MM.1S (cell line): ENCODE measurements at regions not wholly inside any gene's neighbourhood (a gene's known extent, or its start where the extent isn't known, plus 50 kb on each side); places are given as distances from the start of the nearest gene placed in this dataset.

ENCODE experiments used
- DNase-seq: peaks from one replicate; pipeline ENCODE4 v3.0.0-alpha.2; 2015
- H2AFZ ChIP-seq: fragments of 300-600 bp; sonication (generic); 2 replicates; pipeline ENCODE4 v1.6.0; 2016; ENCODE audit warnings: antibody characterized with exemption, low read length
- H3F3A ChIP-seq: fragments of 300-600 bp; sonication (generic); 2 replicates; pipeline ENCODE4 v1.6.1; 2016; ENCODE audit warnings: mild to moderate bottlenecking, antibody characterized with exemption, low read length, moderate library complexity, mixed read lengths; ENCODE audit not compliant: insufficient read depth
- H3K27ac ChIP-seq: fragments of 300-600 bp; sonication (generic); 2 replicates; pipeline ENCODE4 v1.5.1; 2016; ENCODE audit warnings: mild to moderate bottlenecking, low read length
- H3K27me3 ChIP-seq: fragments of 300-600 bp; sonication (generic); replicated peaks from 2 replicates; pipeline ENCODE4 v1.6.0; 2016; ENCODE audit warnings: low read length; ENCODE audit not compliant: insufficient read depth
- H3K36me3 ChIP-seq: fragments of 300-600 bp; sonication (generic); replicated peaks from 2 replicates; pipeline ENCODE4 v1.6.1; 2016; ENCODE audit warnings: mild to moderate bottlenecking, low read length, mixed read lengths; ENCODE audit not compliant: insufficient read depth
- H3K4me1 ChIP-seq: fragments of 300-600 bp; sonication (generic); 2 replicates; pipeline ENCODE4 v1.6.1; 2016; ENCODE audit warnings: low read length, mixed read lengths
- H3K4me2 ChIP-seq: fragments of 300-600 bp; sonication (generic); 2 replicates; pipeline ENCODE4 v1.6.0; 2016; ENCODE audit warnings: low read depth, low read length
- H3K4me3 ChIP-seq: fragments of 300-600 bp; sonication (generic); 2 replicates; pipeline ENCODE4 v1.5.1; 2016; ENCODE audit warnings: low read length, mixed read lengths
- H3K79me2 ChIP-seq: fragments of 300-600 bp; sonication (generic); 2 replicates; pipeline ENCODE4 v1.6.1; 2016; ENCODE audit warnings: mixed run types, low read length, mixed read lengths
- H3K9ac ChIP-seq: fragments of 300-600 bp; sonication (generic); 2 replicates; pipeline ENCODE4 v1.6.1; 2016; ENCODE audit warnings: low read length, mixed read lengths
- H3K9me2 ChIP-seq: fragments of 300-600 bp; sonication (generic); replicated peaks from 2 replicates; pipeline ENCODE4 v1.6.1; 2016; ENCODE audit warnings: mild to moderate bottlenecking, low read length, mixed read lengths; ENCODE audit not compliant: insufficient read depth
- H3K9me3 ChIP-seq: fragments of 300-600 bp; sonication (generic); replicated peaks from 2 replicates; pipeline ENCODE4 v1.6.1; 2016; ENCODE audit warnings: mild to moderate bottlenecking, low read length, mixed read lengths; ENCODE audit not compliant: insufficient read depth
- H4K20me1 ChIP-seq: fragments of 300-600 bp; sonication (generic); 2 replicates; pipeline ENCODE4 v1.6.1; 2016; ENCODE audit warnings: mild to moderate bottlenecking, low read length, moderate library complexity, mixed read lengths; ENCODE audit not compliant: insufficient read depth
- EZH2 ChIP-seq: fragments of 300-600 bp; sonication (generic); optimal IDR thresholded peaks from 2 replicates; pipeline ENCODE3; 2017; ENCODE audit warnings: low read depth, mild to moderate bottlenecking, antibody characterized with exemption, low read length, mixed read lengths
- EZH2phosphoT487 ChIP-seq: fragments of 300-600 bp; sonication (generic); IDR thresholded peaks from 2 replicates; pipeline ENCODE4 v1.6.1; 2018; ENCODE audit warnings: antibody characterized with exemption, low read length
- TF ChIP-seq, protein P1 (sequence below): fragments of 300-600 bp; sonication (generic); IDR thresholded peaks from 2 replicates; pipeline ENCODE4 v1.5.1; 2016; ENCODE audit warnings: antibody characterized with exemption, low read length, mixed read lengths

DNA sequence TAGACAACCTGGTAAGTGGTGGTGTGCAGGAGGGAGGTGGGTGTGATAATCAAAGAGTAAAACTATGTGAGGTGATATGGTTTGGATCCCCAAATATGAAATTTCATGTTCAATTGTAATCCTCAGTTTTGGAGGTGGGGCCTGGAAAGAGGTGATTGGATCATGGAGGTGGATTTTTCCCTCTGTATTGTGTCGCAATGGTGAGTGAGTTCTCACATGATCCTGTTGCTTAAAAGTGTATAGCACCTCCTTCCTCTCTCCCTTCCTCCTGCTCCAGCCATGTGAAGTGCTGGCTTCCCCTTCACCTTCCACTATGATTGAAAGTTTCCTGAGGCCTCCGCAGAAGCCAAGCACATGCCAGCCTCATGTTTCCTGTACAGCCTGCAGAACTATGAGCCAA, 270.2 kb upstream of the FOXG1 start:
- Histone ChIP-seq H3K9me2 (no peaks in the 10 kb centered on the region), H3F3A (no peaks in the 10 kb centered on the region), H2AFZ (no peak overlapping the region), H3K4me2 (no peak overlapping the region), H3K36me3 (no peaks in the 10 kb centered on the region), H3K79me2 (no peaks in the 10 kb centered on the region), H4K20me1 (no peaks in the 10 kb centered on the region), H3K27me3 (no peaks in the 10 kb centered on the region), H3K4me1 (no peaks in the 10 kb centered on the region), H3K9ac (no peak overlapping the region), H3K27ac (no peak overlapping the region), H3K9me3 (no peaks in the 10 kb centered on the region), H3K4me3 (no peak overlapping the region)
- TF ChIP-seq, protein P1, sequence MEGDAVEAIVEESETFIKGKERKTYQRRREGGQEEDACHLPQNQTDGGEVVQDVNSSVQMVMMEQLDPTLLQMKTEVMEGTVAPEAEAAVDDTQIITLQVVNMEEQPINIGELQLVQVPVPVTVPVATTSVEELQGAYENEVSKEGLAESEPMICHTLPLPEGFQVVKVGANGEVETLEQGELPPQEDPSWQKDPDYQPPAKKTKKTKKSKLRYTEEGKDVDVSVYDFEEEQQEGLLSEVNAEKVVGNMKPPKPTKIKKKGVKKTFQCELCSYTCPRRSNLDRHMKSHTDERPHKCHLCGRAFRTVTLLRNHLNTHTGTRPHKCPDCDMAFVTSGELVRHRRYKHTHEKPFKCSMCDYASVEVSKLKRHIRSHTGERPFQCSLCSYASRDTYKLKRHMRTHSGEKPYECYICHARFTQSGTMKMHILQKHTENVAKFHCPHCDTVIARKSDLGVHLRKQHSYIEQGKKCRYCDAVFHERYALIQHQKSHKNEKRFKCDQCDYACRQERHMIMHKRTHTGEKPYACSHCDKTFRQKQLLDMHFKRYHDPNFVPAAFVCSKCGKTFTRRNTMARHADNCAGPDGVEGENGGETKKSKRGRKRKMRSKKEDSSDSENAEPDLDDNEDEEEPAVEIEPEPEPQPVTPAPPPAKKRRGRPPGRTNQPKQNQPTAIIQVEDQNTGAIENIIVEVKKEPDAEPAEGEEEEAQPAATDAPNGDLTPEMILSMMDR, result no peak
- no peak for DNase-seq

DNA sequence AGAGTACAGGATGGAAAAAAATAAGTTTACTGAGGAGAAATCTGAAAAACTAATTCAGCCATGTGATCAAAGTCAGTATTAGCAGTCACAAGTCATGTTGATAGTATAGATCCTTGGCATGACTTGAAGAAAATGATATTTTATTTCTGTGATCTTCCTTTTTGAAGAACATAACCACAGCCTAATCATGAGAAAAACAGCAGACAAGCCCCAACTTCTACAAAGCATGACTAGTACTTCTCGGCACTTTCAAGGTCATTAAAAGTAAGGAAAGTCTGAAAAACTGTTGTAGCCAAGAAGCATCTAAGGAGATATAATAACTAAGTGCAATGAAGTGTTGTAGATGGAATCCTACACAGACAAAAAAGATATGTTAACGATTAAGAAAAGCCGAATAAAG, 264.1 kb upstream of the FOXG1 start:
- Histone ChIP-seq H3K79me2 (no peaks in the 10 kb centered on the region), H3K9me2 (no peaks in the 10 kb centered on the region), H3K9me3 (no peaks in the 10 kb centered on the region), H3K36me3 (no peaks in the 10 kb centered on the region), H3K4me2 (no peak overlapping the region), H3K9ac (no peak overlapping the region), H3F3A (no peaks in the 10 kb centered on the region), H3K4me1 (no peaks in the 10 kb centered on the region), H4K20me1 (no peaks in the 10 kb centered on the region), H3K27ac (no peak overlapping the region), H2AFZ (no peak overlapping the region), H3K4me3 (no peak overlapping the region), H3K27me3 (no peaks in the 10 kb centered on the region)
- TF ChIP-seq, protein P1, result no peak
- TF ChIP-seq EZH2phosphoT487 (no peak), EZH2 (no peak)
- no peak for DNase-seq

DNA sequence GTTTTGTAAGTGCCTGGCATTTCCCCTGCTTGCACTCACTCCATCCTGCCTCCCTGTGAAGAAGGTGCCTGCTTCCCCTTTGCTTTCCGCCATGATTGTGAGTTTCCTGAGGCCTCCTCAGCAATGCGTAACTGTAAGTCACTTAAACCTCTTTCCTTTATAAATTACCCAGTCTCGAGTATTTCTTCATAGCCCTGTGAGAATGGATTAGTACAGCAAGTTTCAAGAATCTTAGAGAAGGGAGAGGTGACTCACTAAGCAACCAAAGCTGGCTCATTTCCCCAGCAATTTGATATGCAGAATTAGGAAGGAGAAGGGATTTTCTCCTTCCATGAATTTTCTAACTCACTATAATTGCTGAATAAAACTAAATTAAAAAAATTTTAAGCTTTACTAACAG, 251.0 kb upstream of the FOXG1 start:
- H4K20me1 ChIP-seq, result no peaks in the 10 kb centered on the region
- H3K4me2 ChIP-seq, result no peak overlapping the region
- H3K9me3 ChIP-seq, result no peaks in the 10 kb centered on the region
- H3K9ac ChIP-seq, result no peak overlapping the region
- no peak overlapping the region for H3K4me3 ChIP-seq
- DNase-seq, result no peak
- H3K27me3 ChIP-seq, result no peaks in the 10 kb centered on the region
- H3K27ac ChIP-seq, result no peak overlapping the region
- H3F3A ChIP-seq, result no peaks in the 10 kb centered on the region
- no peak for TF ChIP-seq EZH2
- H3K79me2 ChIP-seq, result no peaks in the 10 kb centered on the region
- no peaks in the 10 kb centered on the region for H3K36me3 ChIP-seq
- no peaks in the 10 kb centered on the region for H3K9me2 ChIP-seq
- H2AFZ ChIP-seq, result no peak overlapping the region
- no peaks in the 10 kb centered on the region for H3K4me1 ChIP-seq

DNA sequence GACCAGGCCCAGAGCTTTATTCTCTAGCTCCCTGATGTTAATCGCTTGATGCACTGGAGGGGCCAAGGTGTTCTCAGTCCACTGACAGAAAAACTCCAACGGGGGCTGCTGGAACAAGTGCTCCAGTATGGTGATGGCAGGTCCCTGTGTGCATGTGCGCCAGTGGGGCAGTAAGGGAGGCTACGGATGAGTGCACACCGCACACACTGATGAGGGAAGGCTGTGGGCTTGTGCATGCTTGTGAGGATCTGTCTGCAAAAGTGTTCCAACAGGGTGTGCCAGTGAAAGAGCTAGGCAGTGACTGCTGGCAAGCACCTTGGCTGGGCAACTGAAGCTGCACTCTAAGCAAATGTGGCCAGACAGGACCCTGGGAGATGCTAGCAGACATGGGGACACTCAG, 229.7 kb upstream of the FOXG1 start:
- Histone ChIP-seq H3K9ac (no peak overlapping the region), H3K4me3 (no peak overlapping the region), H3K27me3 (no peaks in the 10 kb centered on the region), H3K4me2 (no peak overlapping the region), H3K79me2 (no peaks in the 10 kb centered on the region), H3K9me2 (no peaks in the 10 kb centered on the region), H3K36me3 (no peaks in the 10 kb centered on the region), H3K4me1 (no peaks in the 10 kb centered on the region), H3F3A (no peaks in the 10 kb centered on the region), H3K9me3 (no peaks in the 10 kb centered on the region), H2AFZ (no peak overlapping the region), H3K27ac (no peak overlapping the region), H4K20me1 (no peaks in the 10 kb centered on the region)
- DNase-seq, result no peak
- TF ChIP-seq EZH2 (no peak), EZH2phosphoT487 (no peak)
- TF ChIP-seq, protein P1, result no peak
